OCI-LY1 (cell line): ENCODE measurements at regions not wholly inside any gene's neighbourhood (a gene's known extent, or its start where the extent isn't known, plus 50 kb on each side); places are given as distances from the start of the nearest gene placed in this dataset.

Source experiments
- EZH2 ChIP-seq: fragments of 200-600 bp; sonication (generic), shearing (Covaris generic); IDR thresholded peaks from 2 replicates; pipeline ENCODE4 v1.8.0; 2017; ENCODE audit warnings: borderline replicate concordance, mixed run types, mild to moderate bottlenecking, antibody characterized with exemption, low read length, moderate library complexity, mixed read lengths
- TF ChIP-seq, protein P1 (sequence below): fragments of 200-600 bp; sonication (generic), shearing (Covaris generic); IDR thresholded peaks from 2 replicates; pipeline ENCODE4 v1.5.1; 2017; ENCODE audit warnings: mild to moderate bottlenecking, antibody characterized with exemption, low read length, moderate library complexity, mixed read lengths

DNA sequence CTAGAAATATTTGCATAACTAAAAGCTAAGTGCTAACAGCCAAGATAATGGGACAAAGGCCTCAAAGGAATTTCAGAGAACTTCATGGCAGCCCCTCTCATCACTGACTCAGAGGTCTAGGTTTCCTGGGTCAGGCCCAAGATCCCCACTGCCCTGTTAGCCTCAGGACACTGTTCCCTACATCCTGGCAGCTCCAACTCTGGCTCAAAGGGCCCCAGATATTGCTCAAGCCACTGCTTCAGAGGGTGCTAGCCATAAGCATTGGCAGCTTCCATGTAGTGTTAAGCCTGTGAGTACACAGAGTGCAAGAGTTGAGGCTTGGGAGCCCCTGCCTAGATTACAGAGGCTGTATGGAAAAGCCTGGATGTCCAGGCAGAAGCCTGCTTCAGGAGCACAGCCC, 998.1 kb downstream of the TLE1 start:
- TF ChIP-seq, protein P1, sequence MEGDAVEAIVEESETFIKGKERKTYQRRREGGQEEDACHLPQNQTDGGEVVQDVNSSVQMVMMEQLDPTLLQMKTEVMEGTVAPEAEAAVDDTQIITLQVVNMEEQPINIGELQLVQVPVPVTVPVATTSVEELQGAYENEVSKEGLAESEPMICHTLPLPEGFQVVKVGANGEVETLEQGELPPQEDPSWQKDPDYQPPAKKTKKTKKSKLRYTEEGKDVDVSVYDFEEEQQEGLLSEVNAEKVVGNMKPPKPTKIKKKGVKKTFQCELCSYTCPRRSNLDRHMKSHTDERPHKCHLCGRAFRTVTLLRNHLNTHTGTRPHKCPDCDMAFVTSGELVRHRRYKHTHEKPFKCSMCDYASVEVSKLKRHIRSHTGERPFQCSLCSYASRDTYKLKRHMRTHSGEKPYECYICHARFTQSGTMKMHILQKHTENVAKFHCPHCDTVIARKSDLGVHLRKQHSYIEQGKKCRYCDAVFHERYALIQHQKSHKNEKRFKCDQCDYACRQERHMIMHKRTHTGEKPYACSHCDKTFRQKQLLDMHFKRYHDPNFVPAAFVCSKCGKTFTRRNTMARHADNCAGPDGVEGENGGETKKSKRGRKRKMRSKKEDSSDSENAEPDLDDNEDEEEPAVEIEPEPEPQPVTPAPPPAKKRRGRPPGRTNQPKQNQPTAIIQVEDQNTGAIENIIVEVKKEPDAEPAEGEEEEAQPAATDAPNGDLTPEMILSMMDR = no peak
- no peak for TF ChIP-seq EZH2
